ENCODE measurements at regions not wholly inside any gene's neighbourhood (a gene's known extent, or its start where the extent isn't known, plus 50 kb on each side); places are given as distances from the start of the nearest gene placed in this dataset.

DNA sequence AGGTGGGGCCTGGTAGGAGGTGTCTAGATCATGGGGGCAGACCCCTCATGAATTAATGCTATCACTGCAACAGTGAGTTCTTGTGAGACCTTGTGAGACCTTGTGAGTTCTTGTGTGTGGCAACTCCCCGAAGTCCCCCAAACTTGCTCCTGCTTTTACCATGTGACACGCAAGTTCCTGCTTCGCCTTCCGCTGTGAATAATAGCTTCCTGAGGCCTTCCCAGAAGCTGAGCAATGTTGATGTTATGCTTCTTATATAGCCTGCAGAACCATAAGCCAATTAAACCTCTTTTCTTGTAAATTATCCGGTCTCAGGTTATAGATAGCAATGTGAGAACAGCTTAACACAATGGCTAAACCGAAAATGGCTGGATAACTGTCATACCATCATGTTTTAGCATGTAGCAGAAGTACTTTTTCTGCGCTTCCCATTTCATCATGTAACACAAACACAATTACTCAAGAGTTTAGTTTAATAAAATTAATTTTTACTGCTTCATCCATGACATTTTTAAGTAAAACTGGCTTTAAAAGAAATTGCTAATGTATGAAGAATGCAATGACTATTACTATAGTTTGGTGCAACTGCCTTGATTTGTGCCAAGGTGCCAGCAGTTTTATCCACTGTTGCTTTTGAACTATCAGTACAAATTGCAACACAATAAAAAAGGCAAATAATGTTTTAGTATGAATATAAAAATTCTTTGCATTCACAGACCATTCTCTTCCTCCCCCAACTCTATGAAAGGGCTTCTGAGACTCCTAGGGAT is 87.7 kb upstream of the TMEM168 start:
- no peak for DNase-seq

DNA sequence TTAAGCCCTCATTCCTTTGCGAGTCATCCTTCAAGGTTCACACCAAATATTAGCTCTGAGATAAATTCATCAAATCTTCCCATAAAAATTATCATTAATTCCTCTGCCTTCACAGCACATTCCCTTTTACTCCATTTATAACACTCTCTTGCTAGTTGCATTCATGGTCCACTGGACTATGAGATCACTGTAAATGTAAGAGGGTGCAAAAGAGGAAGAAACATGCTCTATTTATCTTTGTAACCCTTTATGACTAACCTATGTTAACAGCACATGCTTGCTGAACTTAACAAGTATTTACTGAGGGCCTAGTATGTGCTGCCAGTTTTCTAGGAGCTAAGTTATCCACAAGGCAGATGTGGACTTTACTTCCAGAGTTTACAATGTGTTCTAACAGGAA is 86.7 kb upstream of the TMEM168 start:
- no peak for DNase-seq

DNA sequence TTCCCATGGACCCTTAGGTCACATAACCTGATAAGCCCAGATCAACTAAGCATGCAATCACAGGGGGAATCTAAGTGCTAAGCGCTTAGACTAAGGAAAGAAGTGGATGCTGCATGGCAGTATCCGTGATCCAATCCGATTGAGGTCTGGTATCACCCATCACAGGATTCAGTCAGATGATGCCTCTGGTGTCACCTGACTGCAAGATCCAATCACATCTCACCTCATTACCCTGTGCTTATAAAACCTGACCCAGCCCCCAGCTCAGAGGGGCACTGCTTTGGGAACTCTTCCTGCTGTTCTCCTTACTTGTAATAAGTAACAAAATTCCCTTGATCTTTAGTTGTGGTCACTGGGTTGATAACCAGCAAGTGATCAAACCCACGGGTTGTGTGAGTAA is 84.7 kb upstream of the TMEM168 start:
- DNase-seq, result no peak

DNA sequence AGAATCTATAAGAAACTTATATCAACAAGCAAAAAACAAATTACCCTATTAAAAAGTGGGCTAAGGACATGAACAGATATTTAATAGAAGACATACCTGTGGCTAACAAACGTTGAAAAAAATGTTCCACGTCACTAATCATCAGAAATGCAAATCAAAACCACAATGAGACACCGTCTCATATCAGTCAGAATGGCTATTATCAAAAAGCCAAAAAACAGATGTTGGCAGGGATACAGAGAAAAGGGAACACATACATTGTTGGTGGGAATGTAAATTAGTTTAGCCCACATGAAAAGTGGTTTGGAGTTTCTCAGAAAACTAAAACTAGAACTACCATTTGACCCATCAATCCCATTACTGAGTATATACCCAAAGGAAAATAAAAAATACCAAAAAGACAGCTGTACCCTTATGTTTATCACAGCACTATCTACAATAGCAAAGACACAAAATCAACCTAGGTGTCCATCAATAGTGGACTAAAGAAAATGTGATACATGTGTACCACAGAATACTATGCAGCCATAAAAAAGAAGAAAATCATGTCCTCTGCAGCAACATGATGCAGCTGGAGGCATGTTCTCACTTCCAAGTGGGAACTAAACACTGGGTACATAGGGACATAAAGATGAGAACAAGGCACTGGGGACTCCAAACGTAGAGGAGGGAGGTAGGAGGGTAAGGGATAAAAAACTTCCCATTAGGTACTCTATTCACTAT is 83.8 kb upstream of the TMEM168 start:
- DNase-seq, result no peak

DNA sequence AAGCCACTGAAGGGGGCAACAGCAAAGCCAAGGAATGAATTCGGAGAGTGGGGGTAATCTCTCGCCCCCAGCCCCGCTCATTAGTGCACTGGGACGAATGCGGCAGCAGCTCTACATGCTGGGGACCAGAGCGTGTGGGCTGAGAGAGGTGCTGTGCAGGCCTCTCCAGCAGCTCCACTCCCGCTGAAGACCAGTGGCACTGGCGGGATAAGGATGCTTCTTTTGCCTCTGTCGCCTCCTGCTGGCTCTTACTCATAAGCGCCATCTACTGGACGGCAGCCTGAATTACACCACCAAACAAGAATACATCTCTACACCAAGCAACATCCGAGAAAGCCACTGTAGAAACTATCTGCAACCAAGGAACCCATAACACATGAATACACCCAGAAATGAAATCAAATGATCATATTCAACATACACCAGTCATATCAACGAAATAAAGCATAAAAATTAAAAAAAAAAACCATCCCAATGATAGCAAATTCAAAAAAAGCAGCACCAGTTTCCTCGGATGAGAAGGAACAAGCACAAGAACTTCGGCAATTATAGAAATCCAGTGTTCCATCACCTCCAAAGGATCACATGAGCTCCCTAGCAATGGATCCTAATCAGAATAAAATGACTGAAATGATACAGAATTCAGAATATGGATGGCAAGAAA is 79.0 kb upstream of the TMEM168 start:
- DNase-seq, result no peak

DNA sequence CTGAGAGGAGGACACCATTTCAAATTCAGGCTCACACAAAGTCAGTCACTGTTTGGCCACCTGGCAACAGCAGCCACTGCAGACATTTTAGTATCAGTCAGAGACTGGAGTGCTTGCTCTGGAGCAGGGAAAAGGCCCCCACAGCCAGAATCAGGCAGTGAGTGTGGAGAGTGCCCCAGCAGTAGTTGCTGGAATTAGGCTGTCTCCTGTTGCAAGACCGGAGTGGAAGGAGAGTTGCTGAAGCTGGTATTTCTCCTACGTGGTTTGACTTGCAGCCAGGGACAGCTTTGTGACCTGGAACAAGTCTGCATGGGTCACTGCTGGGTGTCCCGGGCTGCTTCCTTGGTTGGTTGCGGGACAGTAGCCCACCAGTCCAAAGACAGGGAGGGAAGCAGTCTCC is 78.4 kb upstream of the TMEM168 start:
- DNase-seq, result no peak

DNA sequence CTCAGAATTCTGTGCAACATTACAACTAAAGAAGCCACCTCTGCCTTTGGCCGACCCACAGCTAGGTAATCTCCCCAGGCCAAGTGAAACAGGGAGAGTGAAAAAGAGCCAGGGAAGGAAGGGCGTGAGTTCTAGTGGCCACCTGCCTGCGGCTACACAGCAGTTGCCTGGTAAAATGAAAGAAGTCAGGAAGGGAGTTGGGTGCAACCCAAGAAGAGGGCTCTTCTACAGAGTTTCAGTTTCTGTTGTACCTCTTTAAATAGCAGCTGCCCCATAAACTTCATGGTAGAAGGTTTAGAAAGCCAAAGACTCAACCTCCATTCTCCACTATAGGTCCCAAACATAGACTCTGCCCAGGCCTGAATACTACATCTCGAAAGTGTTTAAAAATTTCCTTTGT is 76.2 kb upstream of the TMEM168 start:
- no peak for DNase-seq

DNA sequence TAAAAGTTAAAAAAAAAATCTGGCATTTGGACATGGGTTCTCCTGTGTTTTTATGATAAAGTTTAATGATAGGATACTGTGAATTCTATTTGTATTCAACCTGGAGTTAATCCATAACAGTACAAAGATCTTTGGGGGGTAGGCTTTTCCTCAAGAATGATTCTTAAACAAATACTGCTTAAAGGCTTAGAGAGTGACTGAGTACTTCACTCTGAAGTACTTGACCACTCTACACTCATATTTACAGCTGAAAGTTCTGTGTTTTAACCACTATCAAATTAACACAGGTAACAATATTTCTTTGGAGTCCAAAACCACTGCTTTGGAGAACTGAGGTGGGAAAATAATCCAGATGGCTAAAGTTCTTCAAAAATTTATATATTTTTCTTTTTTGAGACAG is 74.2 kb upstream of the TMEM168 start:
- DNase-seq, result no peak

DNA sequence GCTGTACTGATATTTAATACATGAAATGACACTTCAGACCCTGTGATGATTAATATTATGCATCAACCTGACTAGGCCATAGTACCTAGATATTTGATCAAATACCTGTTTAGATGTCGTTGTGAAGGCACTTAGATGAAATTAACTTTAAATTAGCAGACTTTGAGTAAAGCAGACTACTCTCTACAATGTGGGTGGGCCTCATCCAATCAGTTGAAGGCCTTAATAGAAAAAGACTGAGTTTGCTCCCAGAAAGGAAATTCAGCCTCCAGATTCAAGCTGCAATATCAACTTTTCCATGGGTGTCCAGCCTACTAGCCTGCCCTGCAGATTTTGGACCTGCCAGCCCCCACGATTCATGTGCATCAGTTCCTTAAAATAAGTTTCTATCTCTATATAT is 68.6 kb upstream of the TMEM168 start:
- DNase-seq, result no peak

DNA sequence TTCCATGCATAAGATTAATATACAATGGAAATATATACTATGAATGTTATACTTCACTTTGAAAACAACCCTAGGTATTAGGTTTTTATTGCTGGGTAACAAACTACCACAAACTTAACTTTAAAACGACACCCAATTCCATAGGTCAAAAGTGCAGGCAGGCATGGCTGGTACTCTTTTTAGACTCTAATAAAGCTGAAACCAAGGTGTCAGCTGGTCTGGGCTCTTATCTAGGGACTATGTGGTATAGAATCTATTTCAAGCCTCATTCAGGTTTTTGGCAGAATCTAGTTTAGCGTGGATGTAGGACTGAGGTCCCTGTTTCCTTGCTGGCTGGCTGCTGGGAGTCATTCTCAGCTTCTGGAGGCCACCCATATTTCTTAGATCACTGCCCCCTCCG is 65.0 kb upstream of the TMEM168 start:
- DNase-seq, result no peak

DNA sequence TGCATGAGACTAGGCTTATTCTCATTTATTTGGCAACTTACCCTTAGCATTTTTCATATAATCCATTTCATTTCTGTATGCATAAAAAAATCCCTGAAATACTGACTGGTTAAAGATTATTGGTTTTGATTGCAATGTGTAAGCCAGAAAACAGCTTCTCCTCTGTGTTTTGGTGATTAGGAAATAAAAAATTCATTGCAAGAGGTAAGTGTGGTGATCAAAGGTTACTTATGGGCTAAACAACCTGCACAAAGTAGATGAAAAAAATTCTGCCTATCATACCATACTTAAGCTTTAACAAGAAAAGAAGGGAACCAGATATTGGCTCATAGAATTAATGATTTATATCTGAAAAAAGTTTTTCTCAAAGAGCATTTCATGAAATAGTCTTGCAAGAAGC is 64.0 kb upstream of the TMEM168 start:
- no peak for DNase-seq

DNA sequence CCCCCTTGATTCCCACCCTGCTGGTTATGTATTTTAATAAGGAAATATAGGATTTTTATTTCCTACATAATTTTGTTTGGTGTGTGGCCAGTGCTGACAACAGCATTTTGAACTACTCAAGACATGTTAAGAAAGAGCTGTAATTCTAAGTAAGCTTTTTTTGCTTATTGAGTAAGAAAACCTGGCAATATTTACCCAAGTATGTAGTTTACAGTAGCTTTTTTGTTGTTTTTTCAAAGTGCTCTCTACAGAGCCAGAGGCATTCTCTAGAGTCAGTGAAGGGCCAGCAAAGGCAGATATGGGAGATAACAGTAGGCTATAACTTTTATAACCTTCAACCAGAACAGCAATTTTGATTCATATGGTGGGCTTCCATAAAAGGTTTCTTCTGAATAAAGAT is 63.2 kb upstream of the TMEM168 start:
- DNase-seq, result no peak

DNA sequence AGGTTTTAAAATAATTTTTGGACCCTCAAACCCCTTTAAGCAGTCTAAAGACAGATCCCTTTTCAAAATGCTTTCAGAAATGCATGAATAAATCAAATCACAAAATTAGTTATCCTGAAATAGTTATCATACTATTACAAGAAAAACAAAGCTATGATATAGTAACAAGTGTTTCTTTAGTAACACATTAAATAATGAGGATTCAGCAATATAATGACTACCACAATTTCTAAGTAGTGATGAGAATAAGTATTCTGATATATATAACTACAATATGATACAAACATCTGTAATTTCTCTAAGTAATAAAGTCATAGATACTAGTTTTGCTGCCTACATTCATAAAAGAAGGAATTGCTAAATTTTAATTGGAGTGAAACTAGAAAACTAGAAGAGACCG is 53.0 kb upstream of the TMEM168 start:
- no peak for DNase-seq
